SK-N-MC (cell line): ENCODE measurements at regions not wholly inside any gene's neighbourhood (a gene's known extent, or its start where the extent isn't known, plus 50 kb on each side); places are given as distances from the start of the nearest gene placed in this dataset.
A peak's percentile ranks its signal among the peaks of the same experiment; 100 is the strongest.

Experiments used
- DNase-seq: peaks from one replicate; pipeline ENCODE4 v3.0.0-alpha.2; 2011; ENCODE audit warnings: low read depth, low spot score
- H3K27ac ChIP-seq: fragments of 200-600 bp; sonication (generic); 2 replicates; pipeline ENCODE4 v1.5.1; 2016; ENCODE audit warnings: mixed run types
- H3K36me3 ChIP-seq: fragments of 200-600 bp; sonication (generic); 2 replicates; pipeline ENCODE4 v1.6.1; 2017; ENCODE audit warnings: antibody characterized with exemption, low read length, mixed read lengths; ENCODE audit not compliant: insufficient read depth
- H3K4me3 ChIP-seq: fragments of 200-600 bp; sonication (generic); 2 replicates; pipeline ENCODE4 v1.5.1; 2016
- H3K9ac ChIP-seq: fragments of 200-600 bp; sonication (generic); 2 replicates; pipeline ENCODE4 v1.8.0; 2017; ENCODE audit warnings: mixed run types, mixed read lengths; ENCODE audit not compliant: insufficient read length
- H3K9me3 ChIP-seq: fragments of 200-600 bp; sonication (generic); 2 replicates; pipeline ENCODE4 v1.6.1; 2017; ENCODE audit warnings: low read depth, mild to moderate bottlenecking, antibody characterized with exemption, low read length, moderate library complexity, mixed read lengths
- EZH2 ChIP-seq: fragments of 200-600 bp; sonication (generic); IDR thresholded peaks from one replicate; pipeline ENCODE4 v1.6.1; 2017; ENCODE audit warnings: antibody characterized with exemption
- FOXP2 ChIP-seq: optimal IDR thresholded peaks from 2 replicates; pipeline ENCODE3; 2011; ENCODE audit warnings: mild to moderate bottlenecking, moderate library complexity; ENCODE audit not compliant: insufficient read depth; ENCODE audit errors: extremely low read length, control extremely low read depth
- POLR2AphosphoS5 ChIP-seq: IDR thresholded peaks from 2 replicates; pipeline ENCODE4 v1.6.1; 2012; ENCODE audit warnings: mild to moderate bottlenecking, low read depth, low read length, borderline replicate concordance

DNA sequence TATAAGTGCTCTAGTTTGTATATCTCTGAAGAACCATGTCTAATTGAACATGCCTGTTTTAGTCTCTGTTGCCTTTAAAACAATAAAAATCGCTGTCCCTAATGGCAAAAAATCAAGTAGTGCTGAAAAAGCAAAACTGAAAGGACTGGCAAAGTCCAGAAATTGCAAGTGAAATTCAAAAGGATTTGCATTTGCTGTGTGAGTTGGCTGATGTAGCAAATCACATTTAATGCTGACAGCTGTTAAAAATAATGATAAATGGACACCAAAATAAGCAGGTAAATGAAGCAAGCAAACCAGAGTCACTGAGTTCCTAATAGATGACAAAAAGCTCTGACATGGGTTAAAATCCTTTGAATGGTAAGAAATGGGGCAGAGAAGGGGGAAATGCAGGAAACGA lies 874.1 kb downstream of the GRM8 start:
- TF ChIP-seq FOXP2 = no peak
- no peak for TF ChIP-seq EZH2
- no peak for TF ChIP-seq POLR2AphosphoS5
- Histone ChIP-seq H3K36me3 (no peaks in the 10 kb centered on the region), H3K9me3 (no peaks in the 10 kb centered on the region), H3K27ac (no peak overlapping the region), H3K9ac (no peak overlapping the region), H3K4me3 (no peak overlapping the region)
- DNase-seq = peak; percentile 5

DNA sequence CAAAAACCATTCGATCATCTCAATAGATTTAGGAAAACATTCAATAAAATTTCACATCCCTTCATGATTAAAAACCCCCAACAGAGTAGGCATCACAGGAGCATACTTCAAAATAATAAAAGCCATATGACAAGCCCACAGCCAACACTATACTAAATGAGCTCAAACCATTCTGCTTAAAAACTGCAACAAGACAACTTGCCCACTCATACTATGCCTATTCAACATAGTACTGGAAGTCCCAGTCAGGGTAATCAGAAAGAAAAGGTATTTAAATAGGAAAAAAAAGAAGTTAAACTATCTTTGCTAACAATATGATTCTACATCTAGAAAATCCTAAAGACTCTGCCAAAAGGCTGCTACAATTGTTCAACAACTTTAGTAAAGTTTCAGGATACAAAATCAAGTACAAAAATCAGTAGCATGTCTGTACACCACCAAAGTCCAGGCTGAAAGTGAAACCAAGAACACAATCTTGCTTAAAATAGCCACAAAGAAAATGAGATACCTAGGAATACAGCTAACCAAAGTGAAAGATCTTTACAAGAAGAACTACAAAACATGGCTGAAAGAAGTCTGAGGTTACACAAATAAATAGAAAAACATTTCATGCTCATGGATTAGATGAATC lies 882.6 kb downstream of the GRM8 start:
- no peak overlapping the region for H3K4me3 ChIP-seq
- no peak for DNase-seq
- no peaks in the 10 kb centered on the region for H3K36me3 ChIP-seq
- no peaks in the 10 kb centered on the region for H3K9me3 ChIP-seq
- no peak overlapping the region for H3K9ac ChIP-seq
- TF ChIP-seq POLR2AphosphoS5 (no peak), FOXP2 (no peak), EZH2 (no peak)
- H3K27ac ChIP-seq = no peak overlapping the region

DNA sequence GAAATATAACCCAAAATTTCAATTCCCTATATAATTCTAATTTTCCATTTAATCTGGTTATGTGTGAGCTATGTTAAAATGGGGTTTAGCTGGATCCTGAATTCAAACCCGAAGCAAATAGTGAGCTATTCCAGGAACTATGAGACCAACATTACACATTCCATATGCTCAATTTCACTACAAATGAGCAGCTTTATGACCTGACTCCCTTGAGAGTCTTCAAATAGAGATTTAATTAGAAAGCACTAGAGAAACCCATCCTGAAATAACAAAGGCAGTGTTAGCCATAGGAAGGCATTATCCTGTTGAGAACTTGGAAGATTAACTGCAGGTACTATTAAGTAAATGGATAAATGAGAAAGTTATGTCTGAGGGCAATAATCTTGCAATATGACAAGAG lies 890.0 kb downstream of the GRM8 start:
- Histone ChIP-seq H3K27ac (no peak overlapping the region), H3K36me3 (no peaks in the 10 kb centered on the region), H3K9ac (no peak overlapping the region), H3K4me3 (no peak overlapping the region), H3K9me3 (no peaks in the 10 kb centered on the region)
- no peak for DNase-seq
- TF ChIP-seq FOXP2 (no peak), EZH2 (no peak), POLR2AphosphoS5 (no peak)

DNA sequence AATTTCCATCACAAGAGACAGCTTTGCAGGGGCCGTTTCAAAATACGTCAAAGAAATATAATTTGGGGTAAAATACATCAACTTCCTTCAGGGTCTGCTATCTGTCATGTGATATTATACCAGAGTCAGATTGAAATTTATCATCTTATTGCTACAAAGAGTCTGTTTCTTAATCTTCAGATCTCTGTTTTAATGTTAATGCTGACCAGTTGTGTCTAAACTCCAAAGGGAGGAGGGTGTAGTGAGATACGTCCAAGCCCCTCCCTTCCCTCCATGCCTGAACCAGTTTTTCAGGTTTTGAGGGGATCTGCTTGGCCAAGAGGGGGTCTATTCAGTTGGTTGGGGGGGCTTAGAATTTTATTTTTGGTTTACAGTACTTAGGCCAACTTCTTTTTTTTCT lies 891.6 kb downstream of the GRM8 start:
- DNase-seq = no peak
- no peak overlapping the region for H3K9ac ChIP-seq
- TF ChIP-seq EZH2 = no peak
- no peak for TF ChIP-seq FOXP2
- TF ChIP-seq POLR2AphosphoS5 = no peak
- no peak overlapping the region for H3K27ac ChIP-seq
- no peak overlapping the region for H3K4me3 ChIP-seq
- H3K9me3 ChIP-seq = no peaks in the 10 kb centered on the region
- no peaks in the 10 kb centered on the region for H3K36me3 ChIP-seq

DNA sequence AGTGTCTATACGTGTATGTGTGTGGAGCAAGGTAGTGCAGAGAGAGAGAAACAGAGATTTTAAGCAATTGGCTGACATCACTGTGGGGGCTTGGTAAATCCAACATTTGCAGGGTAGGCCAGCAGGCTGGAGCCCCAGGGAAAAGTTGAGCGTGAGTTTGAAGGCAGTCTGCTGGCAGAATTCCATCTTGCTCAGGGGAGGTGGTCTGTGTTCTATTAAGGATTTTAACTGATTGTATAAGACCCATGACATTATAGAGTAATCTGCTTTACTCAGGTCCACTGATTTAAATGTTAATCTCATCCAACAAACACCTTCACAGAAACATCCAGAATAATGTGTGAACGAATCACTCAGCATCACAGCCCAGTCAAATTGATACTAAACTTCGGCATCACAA lies 912.9 kb downstream of the GRM8 start:
- Histone ChIP-seq H3K9me3 (no peaks in the 10 kb centered on the region), H3K9ac (no peak overlapping the region), H3K27ac (no peak overlapping the region), H3K36me3 (no peaks in the 10 kb centered on the region), H3K4me3 (no peak overlapping the region)
- DNase-seq = no peak
- TF ChIP-seq EZH2 (no peak), FOXP2 (no peak), POLR2AphosphoS5 (no peak)

DNA sequence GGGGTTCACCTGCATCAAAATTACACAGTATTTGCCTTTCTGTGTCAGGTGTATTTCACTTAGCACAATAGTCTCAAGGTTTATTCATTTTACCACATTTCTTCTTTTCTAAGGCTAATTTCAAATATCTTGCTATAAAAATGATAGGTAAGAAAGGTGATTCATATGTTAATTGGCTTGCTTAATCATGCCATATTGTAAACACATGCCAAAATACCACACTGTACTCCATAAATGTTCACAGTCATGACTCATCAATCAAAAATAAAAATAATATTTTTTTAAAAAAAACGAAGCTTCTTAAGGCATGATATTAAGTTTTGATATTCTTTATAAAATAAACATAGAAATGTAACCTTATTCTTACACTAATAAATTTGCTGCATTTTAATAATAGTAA lies 947.1 kb downstream of the GRM8 start:
- no peak overlapping the region for H3K27ac ChIP-seq
- H3K9me3 ChIP-seq = no peaks in the 10 kb centered on the region
- no peaks in the 10 kb centered on the region for H3K36me3 ChIP-seq
- no peak overlapping the region for H3K9ac ChIP-seq
- TF ChIP-seq POLR2AphosphoS5 (no peak), FOXP2 (no peak), EZH2 (no peak)
- no peak overlapping the region for H3K4me3 ChIP-seq
- no peak for DNase-seq

DNA sequence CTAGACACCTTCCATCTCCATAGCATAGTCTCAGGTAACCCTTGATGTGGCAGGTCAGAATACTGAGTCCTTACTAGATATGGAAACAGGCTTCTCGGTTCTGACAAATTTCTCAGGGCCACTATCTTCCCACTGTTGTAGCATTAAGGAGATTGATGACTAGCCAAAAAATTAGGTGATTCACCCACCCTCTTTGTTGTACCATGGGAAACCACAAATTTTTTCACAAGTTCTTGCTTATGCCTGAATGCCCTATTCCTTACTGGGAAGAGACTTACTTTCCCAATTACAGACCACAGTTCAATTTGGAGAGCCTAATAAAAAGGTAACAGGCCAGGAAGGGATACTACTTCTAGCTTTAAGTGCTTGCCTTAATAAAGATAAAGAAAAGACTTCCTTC lies 948.8 kb downstream of the GRM8 start:
- no peak overlapping the region for H3K27ac ChIP-seq
- no peak overlapping the region for H3K9ac ChIP-seq
- H3K9me3 ChIP-seq = no peaks in the 10 kb centered on the region
- DNase-seq = no peak
- H3K36me3 ChIP-seq = no peaks in the 10 kb centered on the region
- no peak for TF ChIP-seq FOXP2
- TF ChIP-seq EZH2 = no peak
- no peak for TF ChIP-seq POLR2AphosphoS5
- H3K4me3 ChIP-seq = no peak overlapping the region

DNA sequence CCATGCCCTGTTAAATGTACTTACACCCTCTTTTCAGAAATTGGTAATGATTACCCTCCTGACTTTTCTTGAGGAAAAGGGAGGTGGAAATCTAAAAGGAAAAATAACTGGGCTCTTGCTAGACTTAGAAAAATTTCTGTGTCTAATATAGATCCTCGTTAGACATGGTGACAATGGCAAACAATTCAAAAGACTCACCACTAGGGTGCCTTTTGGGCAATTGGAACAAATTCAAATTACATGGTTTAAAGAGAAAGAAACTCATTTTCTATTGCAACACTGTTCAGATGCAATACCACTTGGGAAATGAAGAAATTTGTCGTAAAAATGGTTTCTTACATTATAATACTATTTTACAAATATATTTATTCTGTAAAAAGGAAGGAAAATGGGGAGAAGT lies 950.1 kb downstream of the GRM8 start:
- Histone ChIP-seq H3K9me3 (no peaks in the 10 kb centered on the region), H3K36me3 (no peaks in the 10 kb centered on the region), H3K9ac (no peak overlapping the region), H3K4me3 (no peak overlapping the region), H3K27ac (no peak overlapping the region)
- DNase-seq = no peak
- TF ChIP-seq EZH2 (no peak), POLR2AphosphoS5 (no peak), FOXP2 (no peak)

DNA sequence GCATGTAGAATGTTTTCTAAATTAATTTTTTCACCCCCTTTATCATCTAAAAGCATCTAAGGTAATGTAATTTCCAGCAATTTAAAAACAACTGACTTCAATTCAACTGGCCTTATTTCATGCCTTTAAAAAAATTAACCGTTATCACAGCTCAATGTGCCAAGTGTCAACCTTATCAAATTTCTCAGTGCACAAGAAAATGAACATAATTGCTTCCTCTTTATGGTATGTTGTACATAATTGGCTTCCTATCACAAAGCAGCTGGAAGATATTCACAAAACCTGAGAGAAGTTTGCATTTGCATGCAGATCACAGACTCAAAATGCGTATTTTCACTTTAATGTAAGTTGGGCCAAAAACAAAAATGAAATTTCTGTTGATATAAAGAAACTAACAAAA lies 966.4 kb downstream of the GRM8 start:
- H3K9me3 ChIP-seq = no peaks in the 10 kb centered on the region
- H3K36me3 ChIP-seq = no peaks in the 10 kb centered on the region
- DNase-seq = no peak
- no peak overlapping the region for H3K27ac ChIP-seq
- TF ChIP-seq POLR2AphosphoS5 = no peak
- TF ChIP-seq FOXP2 = no peak
- TF ChIP-seq EZH2 = no peak
- H3K4me3 ChIP-seq = no peak overlapping the region
- H3K9ac ChIP-seq = no peak overlapping the region
